IPS-NIHi7 (cell line): ENCODE measurements at regions not wholly inside any gene's neighbourhood (a gene's known extent, or its start where the extent isn't known, plus 50 kb on each side); places are given as distances from the start of the nearest gene placed in this dataset.

ENCODE experiments used
- DNase-seq: peaks from one replicate; pipeline ENCODE4 v3.0.0; 2012; ENCODE audit warnings: mixed read lengths; ENCODE audit errors: extremely low spot score

DNA sequence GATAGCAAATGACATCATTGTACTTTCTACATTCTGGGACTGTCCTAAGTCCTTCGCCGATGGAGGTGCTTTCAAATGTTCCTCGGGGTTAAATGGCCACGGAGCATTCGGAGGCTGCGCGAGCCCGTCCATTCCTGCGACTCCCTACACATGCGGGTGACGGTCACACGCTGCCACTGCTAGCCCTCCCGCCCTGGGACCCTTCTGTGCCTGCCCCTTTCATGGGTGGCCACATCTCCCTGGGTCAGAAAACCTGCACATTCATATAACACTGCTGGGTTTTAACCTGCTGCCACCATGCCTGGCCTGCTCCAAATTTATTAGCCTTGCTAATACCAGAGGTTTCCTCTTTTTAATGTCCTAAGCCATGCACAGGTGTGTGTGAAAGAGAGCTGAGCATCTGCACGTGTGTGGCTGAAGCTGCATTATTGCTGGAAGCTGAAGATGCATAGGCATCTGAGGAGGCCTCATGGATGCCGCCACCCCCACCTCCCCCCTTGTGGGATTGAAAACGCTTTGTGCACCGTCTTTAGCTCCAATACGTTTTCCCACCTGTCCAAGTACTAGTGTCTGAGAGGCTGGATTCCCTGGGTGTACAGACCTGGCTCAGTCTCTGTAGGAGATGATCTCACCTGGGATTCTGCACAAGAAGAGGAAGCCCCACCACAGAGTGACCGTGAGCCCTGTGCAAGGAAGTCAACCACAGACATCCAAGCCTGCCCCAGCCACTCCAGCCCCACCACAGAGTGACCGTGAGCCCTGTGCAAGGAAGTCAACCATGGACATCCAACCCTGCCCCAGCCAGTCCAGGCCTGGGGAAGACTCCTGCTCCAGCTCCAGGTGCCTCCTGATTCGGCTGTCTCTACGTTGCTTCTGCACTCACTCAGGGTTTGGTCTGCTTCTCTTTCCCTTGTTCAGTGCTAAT is 626.4 kb downstream of the BRD1 start:
- no peak for DNase-seq

DNA sequence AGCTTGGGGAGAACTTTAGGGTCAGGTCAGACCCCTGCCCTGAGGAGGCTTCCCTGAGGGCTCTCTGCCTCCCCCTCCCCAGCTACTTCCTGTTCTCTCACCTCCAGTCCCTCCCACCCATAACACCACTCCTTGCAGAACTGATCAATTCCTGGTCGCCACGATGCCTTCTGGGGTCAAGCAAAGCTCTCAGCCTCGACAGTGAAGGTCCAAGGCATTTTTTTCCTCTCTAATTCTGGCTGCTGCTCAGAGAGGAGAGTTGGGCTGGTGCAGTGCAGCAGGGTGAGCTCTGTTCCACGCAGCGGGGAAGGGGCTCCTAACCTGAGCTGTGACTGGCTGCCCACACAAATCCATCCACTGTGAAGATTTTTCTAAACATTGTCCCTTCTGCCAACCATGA is 628.4 kb downstream of the BRD1 start:
- no peak for DNase-seq

DNA sequence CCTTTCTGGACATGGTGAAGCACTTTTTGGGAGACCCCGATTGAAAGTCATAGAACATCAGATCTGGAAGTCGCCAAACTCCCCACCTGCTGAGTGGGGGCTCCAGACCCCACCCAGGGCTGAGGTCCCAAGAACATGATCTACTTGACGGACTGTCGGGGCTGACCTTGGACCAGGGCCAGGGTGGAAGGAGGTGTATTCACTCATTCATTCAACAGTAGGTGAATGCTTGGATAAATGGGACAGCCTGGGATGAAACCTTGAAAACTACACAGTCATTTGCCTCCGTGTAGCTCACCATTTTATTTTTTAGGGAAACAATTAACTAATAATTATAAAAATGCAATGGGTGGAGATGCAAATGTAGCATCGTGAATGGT is 629.0 kb downstream of the BRD1 start:
- DNase-seq = no peak

DNA sequence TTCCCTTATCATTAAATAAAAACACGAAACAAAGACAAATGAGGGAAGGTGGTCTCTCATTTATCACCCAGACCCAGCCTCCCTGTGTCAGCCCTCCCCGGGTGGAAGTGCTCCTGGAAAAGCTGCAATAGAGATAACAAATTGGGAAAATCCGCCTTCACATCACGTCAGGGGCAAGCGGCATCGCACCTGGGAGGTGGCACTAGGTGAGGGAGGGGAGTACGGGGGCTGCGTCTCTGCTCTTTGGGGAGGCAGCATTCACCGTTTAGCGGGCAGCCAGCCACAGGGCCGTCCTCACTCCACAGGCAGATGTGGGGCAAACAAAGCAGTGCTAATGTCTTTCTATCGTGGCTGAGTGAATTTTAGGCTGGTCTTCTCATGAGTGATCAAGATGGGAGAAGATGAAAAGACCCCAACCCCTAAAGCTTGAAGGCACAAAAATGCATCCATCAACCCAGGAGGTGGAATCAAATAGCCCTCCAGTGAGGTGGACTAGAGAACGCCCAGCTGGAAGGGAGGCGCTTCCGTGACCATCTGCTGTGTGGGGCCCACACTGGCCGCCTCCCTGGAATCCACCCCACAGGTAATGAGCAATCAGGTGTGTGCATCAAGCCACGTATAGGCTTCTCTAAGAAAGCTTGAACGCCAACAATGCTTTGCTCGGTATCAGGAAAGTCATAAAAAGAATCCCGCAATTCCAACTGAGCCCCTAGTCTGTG is 629.5 kb downstream of the BRD1 start:
- no peak for DNase-seq

DNA sequence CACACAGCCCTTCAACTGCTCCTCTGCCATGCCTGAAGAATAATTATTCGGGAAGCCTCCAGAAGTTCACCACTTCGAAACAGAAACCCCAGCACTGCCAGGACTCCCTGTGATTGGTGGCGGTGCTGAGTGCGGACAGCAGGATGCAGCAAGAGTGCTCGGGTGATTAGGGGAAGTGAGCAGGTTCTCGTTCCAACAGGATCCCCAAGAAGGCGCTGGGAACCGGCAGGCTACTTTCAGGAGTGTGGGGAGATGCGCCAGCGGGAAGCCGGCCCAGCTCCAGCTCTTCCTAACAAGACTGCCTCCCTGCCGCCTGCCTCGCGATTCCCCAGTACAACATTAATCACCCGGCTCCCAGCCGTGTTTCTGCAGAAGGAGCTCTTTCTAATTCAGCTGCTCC is 630.2 kb downstream of the BRD1 start:
- DNase-seq = peak; percentile 55

DNA sequence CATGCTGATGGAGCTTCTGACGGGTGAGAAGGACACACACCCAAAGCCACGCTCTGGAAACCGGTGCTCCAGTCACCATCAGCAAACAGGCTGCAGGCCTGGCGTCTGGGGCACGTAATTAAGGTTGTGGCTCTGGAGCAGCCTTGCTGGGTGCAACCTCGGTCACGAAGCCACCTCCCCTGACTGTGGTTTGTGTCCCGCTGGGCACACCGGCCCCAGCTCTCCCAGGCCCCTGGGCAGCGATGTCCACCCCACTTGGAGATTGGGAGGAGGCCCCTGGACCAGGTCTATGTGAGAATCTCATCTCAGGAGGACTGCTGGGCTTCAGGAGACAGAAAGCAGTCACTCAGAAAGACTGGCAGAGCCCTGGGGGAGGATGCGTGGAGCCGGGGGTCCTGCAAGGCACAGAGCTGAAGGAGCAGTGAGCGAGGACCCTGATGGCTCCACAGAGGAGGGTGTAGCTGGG is 631.6 kb downstream of the BRD1 start:
- no peak for DNase-seq

DNA sequence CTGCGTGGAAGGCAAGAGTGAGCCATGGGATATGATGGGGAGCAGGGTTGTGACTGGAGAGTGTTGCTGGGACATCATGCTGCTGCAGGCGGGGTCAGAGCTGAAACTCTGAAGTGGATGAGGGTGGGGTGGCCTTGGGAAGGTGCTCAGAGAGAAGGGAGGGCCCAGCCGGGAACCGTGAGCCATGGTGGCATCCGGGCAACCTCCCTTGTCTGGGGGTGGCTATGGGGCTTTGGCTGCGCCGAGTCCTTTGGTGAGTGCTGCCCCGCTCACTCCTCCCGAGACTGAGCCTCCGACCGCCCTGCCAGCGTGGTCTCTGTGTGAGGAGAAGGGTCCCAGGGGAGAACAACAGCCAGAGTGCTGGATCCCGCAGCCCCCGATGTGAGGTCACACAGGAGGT is 632.0 kb downstream of the BRD1 start:
- no peak for DNase-seq

DNA sequence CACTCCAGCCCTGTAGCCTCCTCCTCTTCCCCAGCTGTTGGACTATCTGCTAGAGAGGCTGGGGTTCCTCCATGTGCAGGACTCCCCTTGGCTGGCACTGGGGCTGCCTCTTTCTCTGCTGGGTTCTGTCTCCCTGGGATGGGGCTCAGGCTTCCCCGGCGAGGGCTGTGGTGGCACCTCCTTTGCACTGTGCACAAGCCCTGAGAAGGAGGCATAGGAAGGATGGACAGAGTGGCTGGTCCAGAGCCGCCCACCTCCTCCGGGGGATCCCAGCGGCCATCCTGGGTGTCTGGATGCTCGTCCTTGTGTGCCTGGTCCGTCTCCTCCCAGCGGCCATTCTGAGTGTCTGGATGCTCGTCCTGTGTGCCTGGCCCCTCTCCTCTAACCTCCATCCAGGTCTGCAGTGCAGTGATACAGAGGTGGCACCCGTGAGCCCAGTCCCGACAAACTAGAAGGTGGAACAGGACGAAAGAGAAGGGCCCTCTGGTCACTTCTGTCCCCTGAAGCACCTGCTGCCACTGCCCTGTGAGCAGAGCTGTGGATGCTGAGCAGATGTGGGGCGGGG is 633.7 kb downstream of the BRD1 start:
- DNase-seq = no peak

DNA sequence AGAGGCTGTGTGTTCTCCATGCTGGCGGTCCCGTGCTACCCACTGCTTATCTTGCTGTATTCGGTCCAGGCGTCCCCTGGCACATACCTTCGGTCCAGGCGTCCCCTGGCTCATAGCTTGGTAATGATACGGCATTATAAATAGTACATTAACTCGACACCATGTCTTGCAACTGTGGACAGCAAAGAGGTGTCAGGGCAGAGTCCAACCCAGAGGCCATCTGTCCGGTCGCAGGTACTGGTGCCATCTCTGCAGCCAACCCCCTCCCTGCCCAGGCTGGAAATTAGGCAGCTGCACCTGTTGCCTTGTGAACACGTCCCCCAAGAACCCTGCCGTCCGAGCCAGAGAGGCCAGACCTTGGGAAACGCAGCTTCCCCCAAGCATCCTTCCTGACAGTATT is 634.3 kb downstream of the BRD1 start:
- DNase-seq = no peak

DNA sequence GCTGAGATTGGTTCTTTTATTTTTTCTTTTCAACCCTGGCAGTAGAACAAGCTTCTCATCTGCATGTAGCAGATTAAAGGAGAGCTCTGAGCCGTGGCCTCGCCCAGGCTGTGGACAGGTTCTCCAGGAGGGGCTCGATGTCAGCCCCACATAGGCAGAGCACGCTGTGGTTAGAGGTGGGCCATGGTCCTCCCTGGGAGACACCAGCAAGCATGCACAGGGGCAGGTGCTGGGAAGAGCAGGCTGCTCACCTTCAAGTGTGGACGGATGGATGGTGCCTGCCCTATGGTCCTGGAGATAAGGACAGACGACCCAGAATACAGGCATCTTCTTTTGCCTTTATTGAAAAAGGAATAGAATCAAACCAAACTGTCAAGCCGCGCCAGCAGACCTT is 634.8 kb downstream of the BRD1 start:
- no peak for DNase-seq

DNA sequence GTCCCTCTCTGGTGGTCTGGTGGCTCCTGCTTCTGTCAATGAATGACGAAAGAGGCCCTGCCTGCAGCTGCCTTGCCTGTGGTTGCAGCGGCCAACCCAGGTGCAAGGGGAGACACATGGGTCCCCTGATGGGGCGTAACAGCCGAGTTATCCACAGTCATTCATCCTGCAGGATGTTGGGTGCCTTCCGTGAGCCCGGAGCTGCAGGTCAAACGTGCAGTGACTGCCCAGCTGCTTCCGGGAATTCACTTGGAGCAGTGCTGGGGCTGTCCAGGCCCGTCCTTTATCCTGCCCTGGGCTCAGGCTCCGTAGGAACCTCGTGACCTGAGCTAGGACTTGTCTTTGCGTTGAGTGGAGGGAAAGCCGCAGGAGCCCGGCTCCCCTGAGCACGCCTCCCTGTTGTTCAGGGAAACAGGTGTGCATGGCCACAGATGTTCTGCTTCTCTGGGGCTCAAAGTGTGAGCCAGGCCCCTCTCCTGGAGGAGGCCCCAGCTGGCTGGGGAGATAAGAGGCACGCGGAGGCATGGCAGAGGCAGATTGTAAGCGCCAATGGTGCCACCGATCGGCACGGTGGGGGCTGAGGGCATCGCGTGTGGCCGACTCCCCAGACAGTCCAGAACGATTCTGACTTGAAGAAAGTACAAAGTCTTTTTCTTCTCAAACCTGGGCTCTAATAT is 635.4 kb downstream of the BRD1 start:
- no peak for DNase-seq

DNA sequence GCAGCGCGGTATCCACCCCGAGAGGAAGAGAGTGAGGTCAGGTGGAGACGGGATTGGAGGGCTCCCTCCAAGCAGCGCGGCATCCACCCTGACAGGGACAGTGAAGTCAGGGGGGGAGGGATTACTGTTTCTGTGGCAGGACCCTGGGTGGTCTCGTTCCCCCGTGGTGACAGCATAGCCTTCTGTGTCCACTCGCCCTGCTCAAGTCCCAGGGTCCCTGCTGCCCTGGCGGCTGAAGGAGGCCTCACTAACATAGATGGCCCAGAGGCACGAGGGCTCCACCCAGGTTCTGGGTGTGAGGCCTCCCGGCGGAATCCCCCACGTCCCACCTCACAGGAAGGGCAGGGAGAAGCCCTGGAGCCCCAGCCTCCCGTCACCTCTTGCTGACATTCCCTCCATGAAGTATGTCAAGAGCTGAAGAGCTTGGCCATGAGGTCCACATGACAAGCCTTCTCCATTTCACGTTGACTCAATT is 636.1 kb downstream of the BRD1 start:
- DNase-seq = no peak

DNA sequence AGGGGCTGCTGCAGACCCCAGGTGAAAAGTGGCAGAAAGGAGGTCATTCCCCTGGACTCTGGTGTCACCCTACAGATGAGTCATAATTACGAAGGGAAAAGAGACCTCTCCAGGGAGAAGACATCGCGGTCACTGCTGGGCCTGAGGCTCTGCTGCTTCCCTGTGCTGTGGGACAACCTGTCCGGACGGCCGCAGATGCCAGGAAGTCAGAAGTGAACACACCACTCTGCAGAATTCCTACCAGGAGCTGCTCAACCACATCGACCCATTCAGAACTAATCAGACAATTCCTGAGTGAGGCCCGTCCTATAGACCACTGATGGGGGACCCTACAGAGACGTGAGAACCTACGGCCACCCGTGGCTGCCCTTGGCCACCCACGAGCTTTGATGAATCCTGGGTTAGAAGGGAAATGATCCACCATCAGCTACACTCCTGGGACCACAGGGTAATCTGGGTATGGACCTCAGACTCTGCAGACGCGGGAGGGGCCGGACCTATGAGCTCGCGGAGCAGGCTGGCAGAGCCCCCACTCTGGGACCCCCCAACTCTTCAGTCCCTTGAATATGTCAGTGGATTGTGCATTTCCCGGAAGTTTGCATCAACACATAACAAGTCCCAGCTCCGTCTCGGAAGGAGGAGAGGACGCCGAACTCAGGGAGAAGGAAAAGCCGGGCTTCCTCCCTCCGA is 636.7 kb downstream of the BRD1 start:
- no peak for DNase-seq

DNA sequence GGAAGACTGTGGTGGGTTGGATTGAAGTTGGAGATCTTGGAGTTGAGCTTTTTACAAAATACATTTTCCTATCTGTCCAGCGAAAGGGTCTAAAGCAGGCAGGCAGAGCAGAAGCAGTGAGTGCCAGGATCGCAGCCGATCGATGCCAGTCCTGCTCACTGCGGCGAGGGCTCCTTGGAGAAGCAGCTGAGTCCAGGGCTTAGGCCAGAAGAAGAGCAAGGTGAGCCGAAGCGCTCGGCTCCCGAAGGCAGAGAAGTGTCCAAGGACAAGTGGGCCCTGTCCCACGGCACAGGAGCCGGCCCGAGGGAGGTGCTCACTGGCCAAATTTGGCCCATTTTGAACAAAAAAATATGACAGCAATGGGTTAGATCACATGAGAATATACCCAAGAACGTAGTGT is 637.8 kb downstream of the BRD1 start:
- DNase-seq = no peak

DNA sequence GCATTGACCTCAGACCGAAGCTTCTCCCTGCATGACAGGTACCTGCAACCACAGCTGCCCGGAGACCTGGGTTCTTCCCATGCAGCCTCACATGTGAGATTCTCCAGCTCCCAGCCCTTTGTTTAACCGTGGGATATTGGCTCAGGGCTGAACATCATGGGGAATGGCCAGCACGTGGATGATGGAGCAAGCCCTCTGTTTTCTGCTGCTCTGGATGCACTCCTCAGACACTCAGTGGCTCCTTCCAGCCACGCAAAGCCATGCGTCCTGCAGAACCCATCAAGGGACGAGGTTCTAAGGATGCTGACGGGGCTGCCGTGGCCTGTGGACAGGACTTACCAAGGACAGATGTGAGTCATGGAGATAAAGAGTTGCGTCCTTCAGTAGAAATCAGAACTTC is 639.1 kb downstream of the BRD1 start:
- DNase-seq = no peak

DNA sequence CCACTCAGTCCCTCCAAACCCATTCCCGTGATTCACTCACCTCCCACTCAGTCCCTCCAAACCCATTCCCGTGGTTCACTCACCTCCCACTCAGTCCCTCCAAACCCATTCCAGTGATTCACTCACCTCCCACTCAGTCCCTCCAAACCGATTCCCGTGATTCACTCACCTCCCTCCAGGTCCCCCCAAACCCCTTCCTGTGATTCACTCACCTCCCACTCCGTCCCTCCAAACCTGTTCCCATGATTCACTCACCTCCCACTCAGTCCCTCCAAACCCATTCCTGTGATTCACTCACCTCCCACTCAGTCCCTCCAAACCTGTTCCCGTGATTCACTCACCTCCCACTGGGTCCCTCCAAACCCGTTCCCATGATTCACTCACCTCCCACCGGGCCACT is 639.6 kb downstream of the BRD1 start:
- DNase-seq = no peak

DNA sequence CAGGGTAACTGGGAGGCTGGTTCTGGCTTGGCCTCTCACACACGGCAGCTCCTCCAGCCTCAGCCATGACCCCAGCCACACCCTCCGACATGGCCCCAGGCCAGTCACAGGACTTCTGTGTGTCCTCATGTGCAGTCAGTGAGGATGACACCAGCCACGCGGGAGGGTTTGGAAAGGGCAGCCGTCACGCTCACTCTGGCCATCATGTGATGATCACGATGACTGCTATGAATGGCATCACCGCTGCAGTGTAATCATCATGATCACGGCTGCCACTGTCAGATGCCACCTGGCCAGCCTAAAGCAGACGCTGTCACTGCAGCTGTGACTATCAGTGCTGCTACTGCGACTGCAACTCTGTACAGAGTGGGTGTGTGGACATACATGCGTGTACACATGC is 640.9 kb downstream of the BRD1 start:
- DNase-seq = no peak

DNA sequence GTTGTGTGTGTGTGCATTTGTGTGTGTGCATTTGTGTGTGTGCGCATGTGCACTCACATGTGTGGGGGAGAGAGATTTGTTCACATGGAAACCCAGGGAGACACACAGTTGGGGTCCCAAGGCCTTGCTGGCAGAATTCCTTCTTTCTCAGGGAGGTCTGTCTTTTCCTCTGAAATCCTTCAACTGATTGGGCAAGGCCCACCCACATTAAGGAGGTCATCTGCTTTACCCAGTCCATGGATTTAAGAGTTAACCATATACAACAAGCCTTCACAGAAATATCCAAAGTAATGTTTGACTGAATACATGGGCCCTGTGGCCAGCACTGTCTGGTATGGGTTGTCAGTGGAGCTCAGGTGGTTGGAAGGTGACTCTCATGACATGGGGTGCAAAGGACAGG is 641.4 kb downstream of the BRD1 start:
- DNase-seq = no peak

DNA sequence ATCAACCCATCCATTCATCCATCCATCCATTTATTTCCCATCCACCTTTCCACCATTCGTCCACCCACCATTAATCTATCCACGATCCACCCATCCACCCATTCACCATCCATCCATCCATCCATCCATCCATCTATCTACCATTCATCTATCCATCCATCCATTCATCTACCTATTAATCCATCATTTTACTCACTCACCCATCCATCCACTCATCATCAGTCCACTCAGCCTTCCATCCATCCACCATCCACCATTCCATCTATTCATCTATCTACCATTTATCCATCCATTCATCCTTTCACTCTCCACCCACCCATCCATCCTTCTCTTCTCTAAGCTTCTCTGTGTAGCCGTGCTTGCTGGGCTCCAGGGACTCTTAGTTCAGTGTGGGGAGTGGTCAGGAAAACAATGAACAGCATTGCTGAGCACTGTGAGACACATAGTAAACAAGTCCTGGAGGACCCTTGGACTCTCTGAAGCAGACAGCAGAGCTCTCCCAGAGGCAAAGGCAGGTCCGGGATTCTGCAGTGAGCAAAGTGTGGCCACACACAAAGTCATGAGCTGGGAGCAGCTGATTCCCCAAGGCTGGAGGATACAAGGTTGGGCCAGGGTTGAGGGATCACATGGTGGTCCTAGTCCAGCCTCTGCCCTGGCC is 642.2 kb downstream of the BRD1 start:
- DNase-seq = no peak

DNA sequence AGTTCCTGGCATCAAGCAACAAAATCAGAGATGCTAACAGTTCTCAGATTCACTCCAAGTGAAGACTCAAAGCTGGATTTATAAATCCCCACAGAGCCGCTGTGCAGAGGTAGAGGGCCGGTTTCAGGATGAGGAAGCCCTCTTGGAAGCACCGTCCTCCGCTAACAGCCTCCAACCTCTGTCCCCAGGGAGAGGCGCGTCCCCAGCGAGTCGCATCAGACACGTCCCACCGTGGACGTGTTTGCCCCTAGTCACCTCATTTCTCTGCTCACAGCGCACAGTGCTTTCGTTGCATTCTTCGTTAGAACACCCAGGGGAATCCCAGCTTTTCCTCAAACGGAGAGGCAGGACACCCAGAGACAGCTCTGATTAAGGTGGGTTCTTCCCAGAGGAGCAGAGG is 642.9 kb downstream of the BRD1 start:
- no peak for DNase-seq

DNA sequence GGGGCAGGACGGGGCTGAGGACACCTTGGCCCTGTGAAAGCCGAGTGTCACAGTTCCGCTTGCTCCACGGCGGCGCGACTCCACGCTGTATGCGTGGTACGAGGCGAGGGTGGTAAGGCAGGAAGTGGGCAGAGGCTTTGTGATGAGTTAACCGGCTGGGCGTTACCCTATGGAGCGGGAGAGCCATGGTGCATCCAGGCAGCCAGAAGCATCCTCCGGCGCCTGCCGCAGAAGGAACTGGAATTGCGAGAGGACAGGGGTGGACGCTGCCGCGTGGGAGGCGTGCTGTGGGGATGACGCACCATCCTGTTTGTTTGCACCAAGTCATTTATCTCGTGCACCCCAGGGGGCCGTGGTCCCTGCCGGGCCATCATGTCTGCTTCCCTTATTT is 643.9 kb downstream of the BRD1 start:
- DNase-seq = peak; percentile 38
